Left kidney (tissue), 1 donor: ENCODE measurements at regions not wholly inside any gene's neighbourhood (a gene's known extent, or its start where the extent isn't known, plus 50 kb on each side); places are given as distances from the start of the nearest gene placed in this dataset.
"Not testable (repeated sequence)": the region's sequence is repeated elsewhere in the genome, so short reads cannot be mapped to it uniquely, and the experiment has no call there.

Experiments
- DNase-seq: peaks from one replicate; pipeline ENCODE4 v3.0.0-alpha.2; 2013

DNA sequence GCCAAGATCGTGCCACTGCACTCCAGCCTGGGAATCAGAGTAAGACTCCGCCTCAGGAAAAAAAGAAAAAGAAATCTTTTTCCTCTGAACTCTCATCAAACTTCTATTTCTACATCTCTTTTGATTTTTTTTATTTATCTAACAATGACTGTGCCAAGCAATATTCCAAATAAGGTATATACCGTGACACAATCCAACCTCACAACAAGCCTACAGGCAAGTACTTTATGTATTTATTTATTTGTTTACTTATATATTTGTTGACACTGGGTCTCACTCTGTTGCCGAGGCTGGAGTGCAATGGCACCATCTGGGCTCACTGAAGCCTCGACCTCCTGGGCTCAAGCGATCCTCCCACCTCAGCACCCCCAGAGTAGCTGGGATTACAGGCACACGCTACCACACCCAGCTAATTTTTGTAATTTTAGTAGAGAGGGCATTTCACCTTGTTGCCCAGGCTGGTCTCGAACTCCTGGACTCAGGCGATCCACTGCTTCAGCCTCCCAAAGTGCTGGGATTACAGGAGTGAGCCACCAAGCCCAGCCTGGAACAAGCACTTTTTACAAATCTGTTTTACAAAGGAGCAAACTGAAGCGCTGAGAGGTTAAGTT is 94.9 kb upstream of the CHD2 start:
- DNase-seq, result no peak

DNA sequence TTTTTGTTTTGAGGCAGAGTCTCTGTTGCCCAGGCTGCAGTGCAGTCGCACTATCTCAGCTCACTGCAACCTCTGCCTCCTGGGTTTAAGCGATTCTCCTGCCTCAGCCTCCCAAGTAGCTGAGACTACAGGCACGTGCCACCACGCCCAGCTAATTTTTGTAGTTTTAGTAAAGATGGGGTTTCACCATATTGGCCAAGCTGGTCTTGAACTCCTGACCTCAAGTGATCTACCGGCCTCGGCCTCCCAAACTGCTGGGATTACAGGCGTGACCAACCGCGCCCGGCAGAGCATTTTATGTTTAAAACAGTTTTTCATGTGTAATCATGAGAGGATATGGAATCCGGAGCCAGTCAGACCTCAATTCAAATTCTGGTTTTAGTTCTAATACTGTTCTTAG is 94.0 kb upstream of the CHD2 start:
- not testable (repeated sequence) for DNase-seq

DNA sequence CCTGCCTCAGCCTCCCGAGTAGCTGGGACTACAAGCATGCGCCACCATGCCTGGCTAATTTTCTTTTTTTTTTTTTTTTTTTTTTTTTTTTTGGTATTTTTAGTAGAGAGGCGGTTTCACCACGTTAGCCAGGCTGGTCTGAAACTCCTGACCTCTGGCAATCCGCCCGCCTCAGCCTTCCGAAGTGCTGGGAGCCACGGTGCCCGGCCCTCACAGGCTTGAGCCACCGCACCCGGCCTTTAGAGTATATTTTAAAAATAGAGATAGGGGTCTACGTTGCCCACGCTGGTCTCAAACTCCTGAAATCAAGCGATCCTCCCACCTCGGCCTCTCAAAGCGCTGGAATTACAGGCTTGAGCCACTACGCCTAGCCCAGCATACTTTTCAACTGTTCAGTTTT is 93.4 kb upstream of the CHD2 start:
- DNase-seq, result no peak

DNA sequence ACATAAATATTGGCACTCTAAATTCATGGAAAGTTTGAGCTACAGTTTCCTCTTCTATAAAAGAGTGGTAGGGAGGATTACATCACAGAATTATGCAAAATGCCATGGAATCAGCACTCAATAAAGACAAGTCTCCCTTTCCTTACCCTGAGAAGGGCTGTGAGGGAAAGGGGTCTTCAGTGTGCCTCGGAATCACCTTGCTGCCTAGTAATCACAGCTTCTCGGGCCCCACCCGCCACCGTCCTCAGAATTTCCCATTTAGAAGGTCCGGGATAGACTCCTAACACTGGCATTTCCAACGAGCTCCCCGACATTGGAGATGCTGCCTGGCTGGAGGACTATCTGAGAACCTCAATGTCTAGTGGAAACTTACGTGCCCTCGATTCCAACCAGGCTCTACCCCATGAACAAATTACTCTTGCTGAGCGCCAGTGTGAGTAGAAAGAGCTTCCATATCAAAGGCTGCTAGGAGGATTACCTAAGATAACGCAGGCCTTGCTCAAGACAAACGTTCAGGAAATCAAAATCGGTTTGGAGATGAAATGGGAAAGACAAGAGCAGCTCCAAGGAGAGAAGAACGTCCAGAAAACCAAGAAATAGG is 92.1 kb upstream of the CHD2 start:
- DNase-seq, result no peak

DNA sequence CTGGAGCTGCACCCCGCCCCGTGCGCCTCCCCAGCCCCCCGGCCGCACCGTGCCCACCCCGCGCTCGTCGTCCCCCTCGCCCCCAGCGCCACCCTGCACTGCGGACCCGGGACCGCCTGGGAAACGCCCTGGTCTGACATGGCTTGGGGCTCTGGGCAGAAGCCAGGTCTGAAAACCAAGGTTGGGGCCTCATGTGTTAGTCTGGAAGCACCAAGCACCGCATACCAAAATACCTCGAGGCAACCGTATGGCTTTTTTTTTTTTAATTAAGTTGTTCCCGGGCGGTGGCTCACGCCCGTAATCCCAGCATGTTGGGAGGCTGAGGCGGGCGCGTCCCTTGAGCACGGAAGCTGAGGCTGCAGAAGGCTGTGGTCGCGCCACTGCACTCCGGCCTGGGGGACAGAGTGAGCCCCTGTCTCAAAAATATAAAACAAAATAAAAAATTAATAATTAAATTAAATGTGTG is 91.5 kb upstream of the CHD2 start:
- DNase-seq, result no peak

DNA sequence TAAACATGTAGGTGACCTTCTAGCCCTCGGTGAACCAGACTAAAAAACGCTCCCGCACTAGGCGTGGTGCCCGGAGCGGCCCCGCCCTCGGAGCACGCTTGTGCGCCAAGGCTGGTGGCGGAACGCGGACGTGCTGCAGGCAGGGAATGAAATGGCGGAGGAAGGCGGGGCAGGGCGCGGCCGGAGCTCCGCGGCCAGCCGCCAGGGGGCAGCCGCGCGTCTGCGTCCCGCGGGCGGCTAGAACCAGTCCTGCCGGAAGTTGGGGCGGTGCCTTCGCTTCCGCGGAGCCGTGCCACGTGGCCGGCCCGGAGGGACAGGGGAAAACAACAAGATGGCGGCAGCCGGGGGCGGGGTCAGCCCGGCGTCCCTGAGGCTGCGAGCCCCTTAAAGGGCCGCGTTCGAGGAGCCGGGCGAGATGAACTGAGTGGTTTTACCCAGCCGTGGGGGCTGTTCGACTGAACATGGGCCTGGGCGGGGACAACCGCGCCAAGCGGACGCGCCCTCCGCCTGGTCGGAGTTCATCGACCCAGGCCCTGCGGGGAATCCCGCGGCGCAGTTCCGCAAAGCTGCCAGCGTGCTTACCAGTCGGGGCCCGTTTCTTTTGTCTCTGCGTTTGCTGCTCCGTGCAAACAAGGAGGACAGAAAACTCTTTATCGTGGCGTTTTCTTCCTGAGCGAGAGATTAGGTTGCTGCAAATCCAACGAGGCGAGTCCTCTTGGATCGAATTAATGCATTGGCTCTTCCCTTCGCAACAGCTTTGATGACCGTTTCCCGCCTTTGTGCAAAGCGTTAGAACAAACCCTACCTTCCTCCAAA is 90.9 kb upstream of the CHD2 start:
- peak; percentile 96 for DNase-seq

DNA sequence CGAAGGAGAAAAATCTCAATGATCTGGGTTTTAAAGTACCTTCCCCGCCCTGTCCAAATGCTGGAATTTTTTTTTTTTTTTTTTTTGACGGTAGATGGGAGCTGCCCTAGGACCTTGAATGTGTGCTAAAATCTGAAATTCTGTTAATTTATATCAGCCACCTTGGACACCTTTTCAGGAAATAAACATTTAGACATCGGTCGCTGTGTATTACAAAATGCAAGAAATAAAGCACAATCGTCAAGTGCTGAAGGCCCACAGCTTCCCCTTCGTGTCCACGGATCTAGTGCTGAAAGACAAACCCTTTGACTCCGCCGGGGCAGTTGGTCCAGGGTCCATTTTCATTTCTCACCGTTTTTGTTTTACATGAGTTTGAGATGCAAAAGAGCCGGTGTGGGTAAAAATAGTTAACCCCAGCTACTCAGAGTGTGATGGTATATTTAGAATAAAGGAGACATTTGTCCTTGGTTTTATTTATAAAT is 90.2 kb upstream of the CHD2 start:
- DNase-seq, result peak; percentile 67

DNA sequence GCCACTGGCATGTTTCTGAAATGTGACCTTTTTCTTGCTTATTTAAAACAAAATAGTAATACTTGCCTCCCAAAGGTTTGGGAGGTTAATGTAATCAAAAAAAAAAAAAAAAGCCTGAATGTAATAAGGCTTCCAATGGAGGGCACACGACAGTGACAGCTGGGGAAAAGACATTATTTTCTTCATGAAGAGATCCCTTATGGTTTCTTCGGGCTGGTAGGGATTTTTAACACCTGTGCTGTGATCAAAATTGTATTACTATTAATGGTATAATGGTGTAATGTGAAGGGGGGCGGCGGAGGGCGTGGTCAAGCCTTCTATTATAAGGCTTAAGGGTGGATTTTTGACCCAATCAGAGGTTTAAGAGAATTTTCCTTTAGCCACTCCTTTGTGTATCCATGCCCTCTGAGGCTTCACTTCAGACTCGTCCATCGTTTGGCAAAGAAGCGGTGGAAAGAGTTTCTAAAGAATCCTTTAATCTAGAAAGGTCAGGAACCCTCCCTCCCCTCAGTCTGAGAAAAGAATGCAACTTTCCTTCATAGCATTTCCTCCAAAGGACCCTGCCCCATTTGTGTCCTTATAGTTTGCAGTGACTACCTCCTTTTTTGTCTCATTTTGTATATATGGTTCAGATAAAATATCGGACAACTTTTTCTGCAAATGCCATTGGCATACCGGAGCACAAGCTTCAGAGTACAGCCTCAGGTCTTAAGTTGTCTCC is 89.5 kb upstream of the CHD2 start:
- DNase-seq, result peak; percentile 77

DNA sequence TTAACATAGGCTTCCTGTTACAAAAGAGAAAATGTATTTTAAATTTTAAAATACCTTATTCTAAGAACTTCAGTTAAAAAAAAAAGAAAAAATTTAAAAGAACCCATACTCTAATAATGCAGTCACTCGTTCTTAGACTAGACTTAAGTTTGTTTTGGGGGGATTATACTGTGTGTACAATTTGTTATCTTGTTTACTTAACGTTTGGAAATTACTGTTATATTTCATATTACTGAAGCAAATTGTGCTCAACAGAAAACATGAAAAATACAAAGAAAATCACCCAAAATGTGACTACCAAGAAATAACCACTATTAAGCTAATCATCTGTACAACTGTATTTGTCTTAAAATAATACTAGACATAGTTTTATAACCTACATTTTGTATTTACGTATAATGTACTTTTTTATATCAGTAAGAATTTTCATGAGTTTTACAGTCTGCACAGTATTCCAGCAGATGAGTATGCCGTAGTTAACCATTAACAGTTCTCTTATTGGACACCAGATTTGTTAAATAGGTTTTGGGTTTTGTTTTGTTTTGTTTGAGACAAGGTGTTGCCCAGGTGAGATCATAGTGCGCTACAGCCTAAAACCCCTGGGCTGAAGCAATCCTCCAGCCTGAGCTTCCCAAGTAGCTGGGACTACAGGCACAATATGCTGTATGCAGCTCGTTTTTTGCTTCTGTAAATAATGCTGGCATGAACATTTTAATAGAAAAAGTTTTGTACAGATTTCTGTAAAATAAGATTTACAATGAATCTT is 88.8 kb upstream of the CHD2 start:
- peak; percentile 50 for DNase-seq

DNA sequence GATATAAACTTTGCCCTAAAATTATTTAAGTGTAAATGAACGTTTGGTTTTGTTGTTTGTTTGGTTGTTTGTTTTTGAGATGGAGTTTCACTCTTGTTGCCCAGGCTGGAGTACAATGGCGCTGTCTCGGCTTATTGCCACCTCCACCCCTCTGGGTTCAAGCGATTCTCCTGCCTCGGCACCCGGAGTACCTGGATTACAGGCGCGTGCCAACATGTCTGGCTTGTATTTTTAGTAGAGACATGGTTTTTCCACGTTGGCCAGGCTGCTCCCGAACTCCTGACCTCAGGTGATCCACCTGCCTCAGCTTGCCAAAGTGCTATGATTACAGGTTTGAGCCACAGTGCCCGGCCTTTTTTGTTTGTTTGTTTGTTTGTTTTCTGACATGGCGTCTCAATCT is 87.9 kb upstream of the CHD2 start:
- DNase-seq, result no peak

DNA sequence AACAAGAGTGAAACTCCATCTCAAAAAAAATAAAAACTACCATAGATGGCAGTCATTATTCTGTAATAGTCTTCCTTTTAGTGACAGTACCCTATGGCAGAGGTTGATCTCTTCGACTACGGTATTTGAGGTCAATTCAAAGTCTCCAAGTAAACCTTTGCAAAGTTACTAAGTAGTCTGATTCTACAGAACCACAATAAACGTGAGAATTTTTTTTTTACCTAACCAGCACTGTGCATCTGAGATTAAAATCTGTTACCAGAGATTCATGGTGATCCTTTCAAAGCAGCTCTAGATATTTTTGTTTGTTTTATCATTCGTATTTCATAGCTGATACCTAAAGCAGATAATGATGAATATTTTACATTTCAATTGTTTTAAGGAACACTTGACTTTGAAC is 86.6 kb upstream of the CHD2 start:
- no peak for DNase-seq

DNA sequence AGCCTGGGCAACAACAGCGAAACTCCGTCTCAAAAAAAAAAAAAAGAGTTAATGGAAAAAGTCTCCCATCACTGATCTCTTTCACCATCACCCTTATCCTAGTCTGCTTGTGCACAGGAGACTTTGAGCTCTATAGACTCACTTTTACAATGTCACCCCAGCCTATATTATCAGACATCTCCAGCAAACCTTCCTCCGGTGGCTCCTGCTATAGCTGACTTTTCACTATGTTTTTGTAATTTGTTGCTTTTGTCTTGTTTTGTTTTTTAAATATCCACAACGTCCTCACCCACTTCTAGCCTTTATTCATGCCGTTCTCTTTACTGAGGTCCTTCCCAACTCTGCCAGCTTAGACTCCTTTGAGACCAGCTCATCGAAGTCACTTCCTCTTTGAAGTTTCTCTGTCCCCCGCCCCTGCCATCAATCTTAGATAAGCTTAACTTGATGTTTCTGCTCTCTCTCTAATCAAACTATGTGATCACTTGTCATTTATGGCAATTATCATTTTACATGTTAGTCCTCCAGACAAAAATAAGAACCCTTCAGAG is 82.7 kb upstream of the CHD2 start:
- no peak for DNase-seq

DNA sequence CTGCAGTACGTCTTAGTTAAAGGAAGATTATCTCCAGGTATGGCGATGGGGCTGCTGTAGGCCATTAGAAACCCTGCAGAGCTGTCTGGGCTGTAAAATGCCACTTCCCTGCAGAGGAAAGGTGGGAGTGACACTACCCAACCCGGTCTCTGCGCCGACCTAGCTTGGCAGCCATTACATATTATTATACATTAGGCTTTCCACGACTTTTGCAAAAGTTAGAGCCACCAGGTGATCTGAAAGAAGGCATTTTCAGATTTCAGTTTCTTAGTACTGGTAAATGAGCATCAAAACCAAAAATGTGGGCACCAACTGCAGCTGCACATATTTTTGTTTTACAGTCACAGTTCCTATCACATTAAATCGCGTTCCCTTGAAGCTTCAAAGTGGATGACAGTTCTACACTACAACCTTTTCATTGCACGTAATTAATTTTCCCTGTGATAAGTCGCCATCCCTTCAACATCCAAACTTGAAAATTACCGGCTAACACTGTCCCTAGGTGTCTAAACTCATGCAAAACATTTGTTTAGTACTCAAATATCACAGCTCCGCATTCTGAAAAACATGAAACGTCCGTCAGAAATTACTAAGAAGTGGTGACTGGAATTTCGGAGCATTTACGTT is 81.4 kb upstream of the CHD2 start:
- DNase-seq, result peak; percentile 37

DNA sequence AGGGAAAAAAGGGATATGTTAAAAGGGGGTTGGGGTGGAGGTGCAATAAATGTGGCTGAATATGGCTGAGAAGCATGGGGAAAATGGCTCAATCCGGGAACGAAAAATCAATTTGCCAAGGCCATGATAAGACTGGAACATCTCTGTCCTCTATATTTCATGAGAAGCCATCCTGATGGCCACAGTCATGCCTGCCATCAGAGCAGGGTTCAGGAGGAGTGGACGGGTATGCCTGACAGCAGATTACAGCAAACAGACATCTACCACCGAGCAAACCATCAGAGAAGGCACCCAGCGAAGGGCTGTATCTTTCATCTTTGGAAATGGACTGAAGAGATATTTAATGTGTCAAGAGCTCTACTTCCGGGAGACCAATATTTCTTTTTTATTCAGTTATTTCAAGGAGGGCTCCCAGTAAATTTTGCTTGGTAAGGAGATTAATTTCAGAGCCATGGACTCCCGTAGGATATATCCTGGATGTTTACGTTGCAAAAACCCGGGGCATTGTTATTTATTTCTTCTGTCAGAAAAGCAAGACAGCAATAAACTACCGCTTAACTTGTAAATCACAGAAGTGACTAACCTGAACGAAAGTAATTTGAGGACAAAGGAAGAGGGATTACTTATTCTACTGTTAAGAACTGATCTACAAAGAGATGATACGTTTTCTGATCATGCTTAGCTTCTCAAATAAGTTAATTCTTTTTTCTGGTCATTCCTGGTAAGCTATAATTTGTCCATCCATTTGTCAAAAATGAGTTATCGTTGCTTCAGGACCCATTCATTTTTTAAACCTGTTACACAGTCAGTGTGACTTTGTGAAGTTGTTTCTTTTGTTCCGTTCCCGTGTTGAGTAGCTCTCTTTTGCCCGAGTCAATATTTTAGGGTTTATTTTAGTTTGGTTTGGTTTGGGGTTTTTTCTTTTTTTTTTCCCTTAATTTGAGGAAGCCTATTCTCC is 80.6 kb upstream of the CHD2 start:
- peak; percentile 68 for DNase-seq

DNA sequence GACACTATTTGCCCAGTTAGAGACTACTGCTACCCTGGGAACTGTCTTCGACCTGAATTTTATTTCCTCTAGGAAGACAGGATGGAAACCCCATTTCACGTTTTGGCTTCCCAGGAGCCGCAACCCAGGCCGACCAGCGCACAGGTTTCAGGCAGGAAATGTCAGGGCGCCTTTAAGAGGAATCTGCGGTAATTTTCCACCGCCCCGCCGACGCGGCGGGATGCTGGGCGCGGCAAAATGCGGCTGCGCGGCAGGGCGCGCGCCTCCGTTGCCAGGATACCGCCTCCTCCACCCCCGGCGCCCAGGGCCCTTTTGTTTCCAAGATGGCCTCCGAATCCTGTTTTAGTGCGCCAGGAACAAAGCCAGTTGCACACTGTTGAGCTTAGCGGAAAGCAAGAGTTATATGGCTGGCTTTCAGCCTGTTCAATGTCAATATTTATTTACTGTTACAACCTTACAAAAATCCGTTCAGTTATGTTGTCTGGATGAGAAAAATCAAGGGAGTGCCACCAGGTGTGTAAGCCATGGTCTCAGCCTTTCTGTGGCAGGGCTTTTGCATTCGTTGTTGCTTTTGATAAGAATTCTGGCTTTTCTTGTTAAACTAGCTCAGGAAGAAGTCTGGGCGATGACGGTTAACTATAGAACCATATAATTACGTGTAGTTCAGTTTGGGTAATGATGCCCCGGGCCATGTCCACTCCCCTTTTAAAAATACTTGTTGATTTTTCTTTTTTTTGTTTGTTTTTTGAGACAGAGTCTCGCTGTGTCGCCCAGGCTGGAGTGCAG is 79.7 kb upstream of the CHD2 start:
- peak; percentile 95 for DNase-seq

DNA sequence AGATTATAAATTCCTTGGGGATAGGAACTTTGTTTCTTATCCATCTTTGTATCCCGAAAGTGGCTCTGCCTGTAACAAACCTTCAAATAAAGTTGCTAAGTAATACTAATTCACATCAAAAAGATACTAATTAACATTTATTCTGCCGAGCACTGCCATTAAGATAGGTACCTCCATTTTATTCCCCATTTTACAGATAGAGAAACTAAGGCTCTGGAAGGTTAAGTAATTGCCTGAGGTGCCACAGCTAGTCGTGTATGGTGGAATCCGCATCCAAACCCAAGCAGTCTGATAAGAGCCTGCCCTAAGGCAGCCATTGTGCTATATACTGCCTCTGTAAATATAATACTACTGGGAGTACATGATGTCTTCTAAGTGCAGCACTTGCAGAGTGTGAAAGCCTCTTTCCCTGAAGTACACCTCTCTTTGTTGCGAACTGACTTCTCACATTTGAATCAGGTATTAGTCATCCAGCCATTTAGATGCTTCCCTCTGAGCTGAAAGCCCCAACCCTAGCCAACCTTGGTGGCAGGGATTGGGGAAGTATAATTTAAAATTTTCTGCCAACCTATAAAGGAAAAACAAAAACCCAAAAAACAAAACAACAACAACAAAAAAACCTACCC is 78.5 kb upstream of the CHD2 start:
- DNase-seq, result no peak

DNA sequence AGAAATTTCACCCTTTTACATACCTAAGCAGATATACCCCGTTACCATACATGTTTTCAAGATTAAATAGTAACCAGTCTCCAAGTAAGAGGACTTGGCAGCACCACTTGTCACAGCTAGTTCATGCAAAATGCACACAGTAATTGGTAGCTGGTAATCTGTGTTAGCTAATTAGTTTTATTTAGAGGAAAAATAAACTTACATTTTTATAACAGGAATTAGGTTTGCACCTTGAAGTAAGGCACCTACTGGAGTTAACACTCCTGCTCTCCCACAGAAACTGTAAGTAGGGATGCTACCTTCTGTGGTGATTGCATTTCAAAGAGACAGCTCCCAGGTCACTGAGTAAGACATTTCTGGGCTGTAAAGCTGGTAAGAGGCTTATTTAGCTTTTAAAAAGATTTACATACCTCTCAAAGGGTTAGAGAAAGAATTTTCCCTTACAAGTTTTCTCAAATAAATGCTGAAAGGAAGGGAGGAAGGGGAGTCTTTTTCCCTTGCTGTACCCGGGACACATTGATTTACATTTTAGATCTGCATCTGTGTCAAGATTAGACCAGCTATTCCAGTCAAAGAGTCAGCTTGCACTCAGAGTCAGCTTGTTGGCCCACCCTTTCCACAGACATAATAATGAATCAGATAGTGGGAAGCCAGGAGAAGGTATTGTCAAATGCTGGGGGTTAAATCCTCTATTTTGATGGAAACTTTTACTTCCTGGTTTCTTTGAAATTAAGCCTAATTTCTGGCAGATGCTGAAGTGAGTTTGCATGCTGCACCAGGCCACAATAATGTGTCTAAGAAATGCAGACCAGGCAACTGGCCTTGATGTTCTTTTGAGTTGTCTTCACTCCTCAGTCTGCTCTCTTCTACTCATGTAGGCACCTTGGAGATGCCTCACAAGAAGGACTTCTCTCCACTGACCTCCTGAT is 77.6 kb upstream of the CHD2 start:
- DNase-seq, result peak; percentile 67
